HG03460 (cell line): ENCODE measurements at regions not wholly inside any gene's neighbourhood (a gene's known extent, or its start where the extent isn't known, plus 50 kb on each side); places are given as distances from the start of the nearest gene placed in this dataset.

ENCODE experiments used
- ATAC-seq: cut with Tn5 transposase; IDR thresholded peaks from one replicate; pipeline ENCODE4 v1.9.1; 2021; ENCODE audit not compliant: unreplicated experiment

DNA sequence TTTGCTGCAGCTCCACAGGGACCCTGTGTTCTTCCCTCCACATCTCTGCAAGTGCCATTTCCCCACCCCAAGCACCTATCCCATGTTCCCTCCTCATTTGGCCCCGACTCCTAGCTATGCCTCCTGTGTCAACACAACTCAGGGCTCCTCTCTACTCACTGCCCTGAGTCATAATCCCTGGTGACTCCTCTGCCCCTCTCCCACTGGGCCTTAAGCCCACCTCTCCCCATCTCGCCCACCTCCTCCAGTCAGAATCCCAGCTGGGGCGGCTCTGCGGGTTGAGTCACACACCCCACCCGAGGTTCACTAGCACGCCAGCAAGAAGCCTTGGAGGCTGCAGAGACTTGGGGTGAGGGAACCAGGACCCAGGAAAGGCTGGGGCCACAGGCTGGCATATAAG, 346.2 kb downstream of the FOXL1 start:
- ATAC-seq, result no peak

DNA sequence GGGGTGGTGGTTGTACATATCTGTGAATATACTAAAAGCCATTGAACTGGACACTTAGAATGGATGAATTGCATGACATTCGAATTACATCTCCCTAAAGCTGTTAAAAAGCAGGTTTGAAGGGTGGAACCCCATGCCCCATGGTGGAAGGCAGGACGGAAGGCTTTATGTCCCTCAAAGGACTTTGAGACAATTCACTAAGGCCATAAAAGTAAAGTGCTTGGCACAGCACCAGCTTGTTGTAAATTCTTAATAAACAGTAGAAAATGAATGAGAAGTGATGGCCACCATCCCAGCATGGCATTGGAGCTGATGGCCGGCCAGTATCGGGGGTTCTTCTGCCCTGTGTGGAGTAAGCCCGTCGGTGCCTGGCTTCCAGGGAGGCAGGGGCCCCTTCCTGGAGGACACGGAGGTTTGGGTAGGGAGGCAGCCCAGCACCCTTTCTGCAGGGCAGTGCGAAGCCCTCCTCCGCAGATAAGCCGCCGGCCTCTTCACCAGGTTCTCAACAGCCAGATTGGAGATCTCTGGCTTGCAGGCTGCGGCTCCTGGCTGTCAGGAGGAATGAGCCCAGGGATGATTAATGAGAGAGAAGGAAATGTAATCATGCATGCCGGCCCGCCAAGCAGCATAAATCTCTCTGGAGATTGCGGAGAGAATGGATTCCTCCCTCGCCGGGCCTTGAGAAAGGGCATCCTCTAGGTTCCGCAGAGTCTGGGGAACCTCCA, 346.9 kb downstream of the FOXL1 start:
- no peak for ATAC-seq

DNA sequence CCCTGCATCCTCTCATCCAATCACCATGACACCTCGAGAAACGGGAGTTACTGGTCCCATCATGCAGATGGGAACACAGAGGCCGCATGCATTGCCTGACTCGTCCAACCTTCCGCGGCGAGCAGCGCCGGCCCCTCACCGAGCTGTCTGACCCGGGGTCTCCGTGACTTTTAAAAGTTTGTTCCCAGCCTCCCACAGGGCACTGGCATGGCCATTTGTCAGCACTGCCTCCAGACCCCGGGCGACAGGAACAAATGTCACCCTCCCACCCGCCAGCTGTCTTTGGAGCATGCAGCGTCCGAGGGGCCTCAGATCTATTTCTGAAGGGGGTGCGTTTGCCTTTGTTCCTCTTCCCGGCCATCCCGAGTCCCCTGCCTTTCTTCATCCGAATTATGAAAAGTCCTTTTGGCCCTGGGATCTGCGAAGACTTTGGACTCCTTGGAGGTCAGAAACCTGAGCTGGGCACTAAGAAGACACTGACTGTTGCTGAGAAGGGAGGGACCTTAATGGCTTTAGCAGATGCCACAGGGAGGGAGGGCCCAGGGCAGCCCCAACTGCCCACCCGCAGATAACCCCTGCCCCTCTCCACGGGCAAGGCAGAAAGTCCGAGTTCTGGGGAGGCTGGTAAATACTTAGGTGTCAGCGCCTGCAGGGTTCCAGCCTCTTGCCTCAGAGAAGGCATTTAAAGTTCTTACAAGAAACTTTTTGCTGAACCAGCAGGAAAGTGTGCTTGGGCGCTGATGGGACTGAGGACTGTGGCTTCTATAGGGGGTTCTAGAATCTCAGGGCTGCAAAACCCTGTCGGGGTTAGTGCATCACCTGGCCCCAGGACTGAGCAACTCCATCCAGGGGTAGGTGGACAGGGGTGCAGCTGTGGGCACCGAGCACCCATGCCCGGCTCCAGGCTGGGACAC, 348.1 kb downstream of the FOXL1 start:
- ATAC-seq, result no peak

DNA sequence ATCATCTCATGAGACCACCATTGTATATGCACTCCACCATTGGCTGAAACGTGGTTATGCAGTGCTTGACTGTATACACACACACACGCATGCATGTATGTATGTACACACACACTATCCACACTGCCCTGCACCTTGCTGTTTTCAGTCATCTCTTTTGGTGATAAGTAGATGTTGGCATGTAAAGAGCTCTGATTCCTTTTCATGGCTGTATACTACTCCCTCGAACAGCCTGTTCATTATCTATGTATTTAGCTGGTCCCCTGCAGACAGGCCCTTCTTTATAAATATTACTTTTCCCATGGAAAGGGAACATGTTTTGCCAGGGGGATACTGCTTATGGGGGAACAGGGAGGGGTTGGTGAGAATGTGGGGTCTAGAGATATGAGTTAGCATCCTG, 349.4 kb downstream of the FOXL1 start:
- no peak for ATAC-seq

GRCh38 chr16:86928523-86929011, 350.2 kb downstream of the FOXL1 start:
- no peak for ATAC-seq

GRCh38 chr16:86929057-86929871, 350.9 kb downstream of the FOXL1 start:
- ATAC-seq, result no peak

GRCh38 chr16:86930001-86930400, 351.7 kb downstream of the FOXL1 start:
- no peak for ATAC-seq

DNA sequence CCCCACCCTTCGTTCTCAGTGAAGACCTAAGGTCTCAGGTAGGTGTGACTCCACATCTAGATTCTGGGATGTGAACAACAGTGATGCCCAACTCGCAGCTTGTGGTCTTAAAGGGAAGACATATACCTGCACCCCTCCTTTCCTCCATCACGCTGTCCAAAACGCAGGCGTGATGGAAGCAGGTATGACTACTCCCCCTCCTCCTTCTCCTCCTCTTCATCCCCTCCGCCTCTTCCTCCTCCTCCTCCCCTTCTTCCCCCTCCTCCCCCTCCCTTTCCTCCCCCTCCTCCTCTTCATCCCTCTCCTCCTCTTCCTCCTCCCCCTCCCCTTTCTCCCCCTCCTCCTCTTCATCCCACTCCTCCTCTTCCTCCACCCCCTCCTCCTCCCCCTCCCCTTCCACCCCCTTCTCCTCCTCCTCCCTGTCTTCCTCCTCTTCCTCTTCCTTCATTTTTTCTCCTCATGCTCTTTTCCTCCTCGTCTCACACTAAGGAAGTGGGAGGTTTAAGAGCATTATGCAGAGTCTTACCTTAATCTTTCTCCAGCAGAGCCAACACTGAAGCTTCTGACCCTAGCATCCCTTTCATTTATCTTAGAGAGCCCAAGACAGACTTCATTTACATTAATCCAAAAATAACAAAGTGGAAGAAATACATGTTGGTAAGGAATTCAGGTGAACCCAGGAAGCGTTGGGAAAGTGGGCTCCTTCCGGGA, 352.5 kb downstream of the FOXL1 start:
- no peak for ATAC-seq

DNA sequence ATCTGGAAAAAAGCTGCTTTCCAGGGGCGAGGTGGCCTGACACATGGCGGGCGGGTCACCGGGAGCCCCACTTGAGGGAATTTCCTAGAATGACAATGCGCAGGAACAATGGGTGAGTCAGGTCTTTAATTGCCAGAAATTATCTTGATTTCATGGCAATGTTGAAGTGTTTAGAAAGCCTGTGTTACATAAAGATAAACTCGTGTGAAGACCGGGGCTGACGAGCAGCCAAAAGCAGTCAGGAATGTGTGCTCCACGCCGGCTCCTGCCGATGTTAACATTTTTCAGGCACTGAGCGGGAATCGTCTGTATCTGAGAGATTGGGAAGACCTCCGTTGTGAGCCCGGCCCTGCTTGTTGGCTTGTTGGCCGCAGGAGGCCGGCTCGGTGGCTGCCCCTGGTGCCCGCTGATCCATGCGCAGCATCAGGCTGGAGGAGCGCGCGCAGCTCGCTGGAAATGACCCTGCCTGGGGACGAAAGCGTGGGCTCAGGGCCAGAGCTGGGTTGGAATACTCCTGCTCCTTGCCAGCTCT, 353.1 kb downstream of the FOXL1 start:
- ATAC-seq, result no peak

DNA sequence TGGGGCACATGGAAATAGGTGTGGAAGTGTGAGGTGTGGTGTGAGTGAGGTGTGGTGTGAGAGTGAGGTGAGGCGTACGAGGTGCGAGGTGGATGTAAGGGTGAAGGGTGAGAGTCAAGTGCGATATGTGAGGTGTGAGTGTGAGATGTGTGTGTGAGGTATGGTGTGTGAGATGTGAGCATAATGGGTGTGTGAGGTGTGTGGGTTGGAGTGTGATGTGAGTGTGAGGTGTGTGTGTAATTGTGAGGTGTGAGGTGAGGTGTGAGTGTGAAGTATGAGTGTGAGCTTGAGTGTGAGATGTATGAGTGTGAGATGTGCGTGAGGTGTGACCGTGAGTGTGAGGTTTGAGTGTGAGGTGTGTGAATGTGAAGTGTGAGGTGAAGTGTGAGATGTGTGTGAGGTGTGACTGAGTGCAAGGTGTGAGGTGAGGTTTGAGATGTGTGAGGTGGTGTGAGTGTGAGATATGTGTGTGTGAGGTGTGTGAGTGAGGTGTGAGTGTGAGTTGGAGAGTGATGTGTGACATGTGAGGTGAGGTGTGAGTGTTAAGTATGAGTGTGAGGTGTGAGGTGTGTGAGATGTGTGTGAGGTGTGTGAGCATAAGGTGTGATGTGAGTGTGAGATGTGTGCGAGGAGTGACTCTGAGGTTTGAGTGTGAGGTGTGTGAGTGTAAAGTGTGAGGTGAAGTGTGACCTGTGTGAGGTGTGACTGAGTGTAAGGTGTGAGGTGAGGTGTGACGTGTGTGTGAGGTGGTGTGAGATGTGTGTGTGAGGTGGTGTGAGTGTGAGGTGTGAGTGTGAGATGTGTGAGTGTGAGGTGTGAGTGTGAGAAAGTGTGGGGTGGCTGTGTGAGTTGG, 354.0 kb downstream of the FOXL1 start:
- no peak for ATAC-seq

DNA sequence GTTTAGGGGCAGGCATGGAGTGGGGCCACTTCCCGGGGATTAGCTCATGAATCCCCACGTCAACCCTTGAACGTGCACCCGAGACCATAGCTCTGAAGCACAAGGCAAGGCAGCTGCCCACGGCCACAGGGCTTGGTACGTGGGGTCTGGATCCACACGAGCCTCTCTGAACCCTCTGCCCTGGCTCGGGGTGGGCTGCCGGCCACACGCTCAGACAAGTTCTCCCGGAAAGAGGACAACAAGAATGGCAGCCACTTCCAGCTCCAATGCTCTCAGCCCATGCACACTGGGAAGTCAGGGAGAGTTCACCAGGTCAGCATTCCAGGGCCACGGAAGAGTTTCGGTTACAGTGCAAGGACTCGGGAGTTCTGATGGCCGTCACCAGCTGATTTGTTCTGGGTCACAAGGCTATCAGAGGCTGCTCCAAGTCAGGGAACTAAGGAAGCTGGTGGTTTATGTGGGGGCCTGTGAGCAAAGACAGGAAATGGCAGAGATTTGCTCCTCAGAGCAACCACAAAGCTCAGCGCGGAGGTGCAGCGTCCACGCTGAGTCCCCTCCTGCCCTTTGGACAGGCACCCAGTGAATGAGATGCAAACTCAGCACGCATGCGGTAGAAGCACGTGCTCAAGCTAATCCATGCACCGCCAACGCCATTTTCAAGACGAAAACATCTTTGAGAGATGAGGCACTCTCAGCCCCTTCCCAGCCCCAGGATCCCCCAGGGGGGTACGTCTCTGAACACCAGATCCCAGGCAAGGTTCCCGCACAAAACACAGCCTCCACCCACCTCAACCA, 356.4 kb downstream of the FOXL1 start:
- no peak for ATAC-seq

DNA sequence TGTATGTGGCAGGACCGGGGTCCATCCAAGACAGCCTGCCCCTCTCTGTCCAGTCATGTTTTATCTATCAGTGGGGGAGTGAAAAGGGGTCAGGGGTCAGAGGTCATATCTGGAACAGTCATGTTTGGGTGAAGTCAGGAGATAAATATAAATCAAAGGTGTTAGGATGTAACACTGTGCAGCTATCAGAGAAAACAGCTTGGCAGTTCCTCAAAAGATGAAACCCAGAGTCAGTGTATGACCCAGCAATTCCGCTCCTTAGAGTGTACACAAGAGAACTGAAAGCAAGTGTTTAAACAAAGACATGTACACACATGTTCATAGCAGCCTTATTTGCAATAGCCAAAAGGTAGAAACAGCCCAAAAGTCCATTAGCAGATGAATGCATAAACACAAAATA, 361.3 kb downstream of the FOXL1 start:
- no peak for ATAC-seq

- ATAC-seq, result no peak
Measured at GRCh38 chr16:86941731-86942130, 363.4 kb downstream of the FOXL1 start.

GRCh38 chr16:86942151-86943051, 364.1 kb downstream of the FOXL1 start:
- ATAC-seq, result no peak

GRCh38 chr16:86945166-86945900, 367.0 kb downstream of the FOXL1 start:
- no peak for ATAC-seq

GRCh38 chr16:86946396-86946795, 368.0 kb downstream of the FOXL1 start:
- ATAC-seq, result no peak

DNA sequence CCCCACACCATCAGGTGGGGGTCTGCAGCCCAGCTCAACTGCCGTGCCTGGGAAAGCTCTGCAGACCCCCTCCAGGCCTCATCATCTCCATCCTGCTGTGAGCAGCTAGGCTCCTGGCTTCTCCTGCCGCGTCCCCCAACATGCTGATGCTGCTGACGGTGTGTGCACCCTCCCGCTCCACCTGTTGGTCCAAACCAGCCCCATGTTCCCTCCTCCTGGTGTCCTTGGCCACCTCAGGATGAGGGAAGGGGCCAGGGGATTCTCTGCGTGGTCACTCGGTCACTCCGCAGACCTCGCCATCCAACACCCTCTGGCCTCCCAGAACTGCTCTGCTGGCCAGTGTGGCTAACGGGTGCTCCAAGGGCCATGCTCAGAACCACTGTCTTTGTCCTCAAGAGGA, 368.6 kb downstream of the FOXL1 start:
- ATAC-seq, result no peak
